Fibroblast of lung (primary cell): ENCODE measurements at regions not wholly inside any gene's neighbourhood (a gene's known extent, or its start where the extent isn't known, plus 50 kb on each side); places are given as distances from the start of the nearest gene placed in this dataset.

Experiments used
- DNase-seq, 2 donors: peaks; one replicate each; pipeline versions ENCODE4 v3.0.0 to v3.0.0-alpha.2; 2010; ENCODE audit warnings: low read depth in 2 of 2
- H2AFZ ChIP-seq: 2 replicates; pipeline ENCODE4 v1.5.1; 2012; ENCODE audit warnings: low read length, control low read depth, inconsistent platforms
- H3K27ac ChIP-seq: 2 replicates; pipeline ENCODE4 v1.5.1; 2011; ENCODE audit warnings: low read length, control low read depth; ENCODE audit not compliant: insufficient read depth
- H3K27me3 ChIP-seq: 2 replicates; pipeline ENCODE4 v1.5.1; 2011; ENCODE audit warnings: mild to moderate bottlenecking, low read length; ENCODE audit not compliant: control insufficient read depth, insufficient read depth
- H3K36me3 ChIP-seq: 2 replicates; pipeline ENCODE4 v1.5.1; 2011; ENCODE audit warnings: low read length; ENCODE audit not compliant: control insufficient read depth, insufficient read depth
- H3K4me1 ChIP-seq: 2 replicates; pipeline ENCODE4 v1.5.1; 2011; ENCODE audit warnings: low read length; ENCODE audit not compliant: control insufficient read depth, insufficient read depth; ENCODE audit errors: extremely low read depth
- H3K4me2 ChIP-seq: 2 replicates; pipeline ENCODE4 v1.5.1; 2011; ENCODE audit warnings: low read length, control low read depth; ENCODE audit not compliant: insufficient read depth; ENCODE audit errors: extremely low read depth
- H3K4me3 ChIP-seq, 4 experiments: fragments of 200-600 bp in 1 of 4; sonication (generic) in 1 of 4; replicated peaks in 1 of 4; 2 replicates each; pipeline ENCODE4 v1.5.1; 2011 to 2016; ENCODE audit warnings: low read length in 4 of 4, low read depth in 3 of 4, mild to moderate bottlenecking in 3 of 4, control low read depth in 2 of 4, inconsistent platforms in 1 of 4, mixed read lengths in 1 of 4; ENCODE audit not compliant: insufficient read depth in 1 of 4; ENCODE audit errors: control extremely low read depth in 1 of 4
- H3K79me2 ChIP-seq: 2 replicates; pipeline ENCODE4 v1.5.1; 2012; ENCODE audit warnings: mild to moderate bottlenecking, low read length, inconsistent platforms; ENCODE audit not compliant: control insufficient read depth, insufficient read depth
- H3K9ac ChIP-seq: 2 replicates; pipeline ENCODE4 v1.5.1; 2011; ENCODE audit warnings: mild to moderate bottlenecking, low read length, control low read depth; ENCODE audit not compliant: insufficient read depth
- H3K9me3 ChIP-seq: 2 replicates; pipeline ENCODE4 v1.5.1; 2012; ENCODE audit warnings: low read depth, low read length; ENCODE audit not compliant: control insufficient read depth, insufficient read depth
- H4K20me1 ChIP-seq: 2 replicates; pipeline ENCODE4 v1.5.1; 2011; ENCODE audit warnings: low read length; ENCODE audit not compliant: control insufficient read depth, insufficient read depth; ENCODE audit errors: extremely low read depth
- EZH2 ChIP-seq: IDR thresholded peaks from 2 replicates; pipeline ENCODE4 v1.5.1; 2012; ENCODE audit warnings: low read length, control low read depth, mild to moderate bottlenecking; ENCODE audit errors: missing control alignments
- TF ChIP-seq, protein P1 (sequence below), 2 donors: IDR thresholded peaks in 1 of 2; conservative IDR thresholded peaks in 1 of 2; 1 replicate in 1 of 2; 2 replicates in 1 of 2; pipeline ENCODE4 v1.5.1; 2011 to 2012; ENCODE audit warnings: low read length in 2 of 2, control low read depth in 1 of 2, inconsistent platforms in 1 of 2, low read depth in 1 of 2, mild to moderate bottlenecking in 1 of 2

DNA sequence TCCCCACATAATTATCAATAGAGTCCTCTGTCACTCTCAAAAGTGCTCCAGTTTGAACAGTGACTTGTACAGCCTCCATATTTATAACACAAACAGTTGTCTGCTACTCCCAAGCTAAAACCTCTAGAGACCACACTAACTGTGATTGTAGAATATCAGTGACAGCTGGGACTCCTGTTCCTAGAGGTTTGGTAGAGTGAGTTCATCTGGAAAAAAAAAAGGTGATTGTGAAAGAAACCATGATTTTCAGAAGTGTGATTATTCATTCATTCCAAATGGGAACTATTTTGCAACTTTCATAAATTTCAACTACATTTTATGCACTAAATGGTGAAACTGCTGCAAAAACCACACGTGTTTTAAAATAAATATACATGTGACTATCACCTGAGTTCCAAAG, 128.0 kb upstream of the PLXNC1 start:
- Histone ChIP-seq H4K20me1 (no peaks in the 10 kb centered on the region), H3K9me3 (no peaks in the 10 kb centered on the region), H3K79me2 (no peaks in the 10 kb centered on the region), H3K27ac (no peak overlapping the region), H3K36me3 (no peaks in the 10 kb centered on the region), H3K4me1 (no peaks in the 10 kb centered on the region), H3K4me3 (no peak overlapping the region), H2AFZ (no peak overlapping the region), H3K9ac (no peak overlapping the region), H3K27me3 (peaks cover under 1% of the 10 kb centered on the region), H3K4me2 (no peak overlapping the region)
- DNase-seq, result peak in 1 of 2 donors; percentile 24
- TF ChIP-seq EZH2, result no peak
- TF ChIP-seq, protein P1, sequence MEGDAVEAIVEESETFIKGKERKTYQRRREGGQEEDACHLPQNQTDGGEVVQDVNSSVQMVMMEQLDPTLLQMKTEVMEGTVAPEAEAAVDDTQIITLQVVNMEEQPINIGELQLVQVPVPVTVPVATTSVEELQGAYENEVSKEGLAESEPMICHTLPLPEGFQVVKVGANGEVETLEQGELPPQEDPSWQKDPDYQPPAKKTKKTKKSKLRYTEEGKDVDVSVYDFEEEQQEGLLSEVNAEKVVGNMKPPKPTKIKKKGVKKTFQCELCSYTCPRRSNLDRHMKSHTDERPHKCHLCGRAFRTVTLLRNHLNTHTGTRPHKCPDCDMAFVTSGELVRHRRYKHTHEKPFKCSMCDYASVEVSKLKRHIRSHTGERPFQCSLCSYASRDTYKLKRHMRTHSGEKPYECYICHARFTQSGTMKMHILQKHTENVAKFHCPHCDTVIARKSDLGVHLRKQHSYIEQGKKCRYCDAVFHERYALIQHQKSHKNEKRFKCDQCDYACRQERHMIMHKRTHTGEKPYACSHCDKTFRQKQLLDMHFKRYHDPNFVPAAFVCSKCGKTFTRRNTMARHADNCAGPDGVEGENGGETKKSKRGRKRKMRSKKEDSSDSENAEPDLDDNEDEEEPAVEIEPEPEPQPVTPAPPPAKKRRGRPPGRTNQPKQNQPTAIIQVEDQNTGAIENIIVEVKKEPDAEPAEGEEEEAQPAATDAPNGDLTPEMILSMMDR (conservative IDR thresholded peaks at IDR 0.05 in 1 of 2, IDR thresholded peaks at IDR 0.05 in 1 of 2; ENCODE audit: low read depth in 1 of 2, low read length in 2 of 2), result no peak

DNA sequence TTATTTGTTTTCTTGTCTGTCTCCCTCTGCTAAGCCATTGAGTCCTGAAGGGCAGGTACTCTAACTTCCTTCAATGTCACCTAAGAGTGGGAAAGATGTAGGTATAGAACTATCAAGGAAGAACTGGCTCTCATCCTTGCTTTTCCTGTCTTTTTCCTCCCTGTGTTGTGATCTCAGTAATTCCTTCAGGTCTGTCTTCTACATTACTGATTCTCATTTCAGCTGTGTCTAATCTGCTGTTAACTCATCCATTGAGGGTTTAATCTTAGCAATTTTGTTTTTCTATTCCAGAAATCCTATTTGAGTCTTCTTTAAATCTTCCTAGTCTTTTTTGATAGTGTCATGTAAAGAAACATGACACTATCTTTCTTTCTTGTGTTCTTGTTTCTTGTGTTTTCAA, 124.5 kb upstream of the PLXNC1 start:
- Histone ChIP-seq H3K36me3 (no peaks in the 10 kb centered on the region), H3K4me2 (no peak overlapping the region), H3K27me3 (peaks cover 11% of the 10 kb centered on the region), H4K20me1 (no peaks in the 10 kb centered on the region), H3K9me3 (no peaks in the 10 kb centered on the region), H3K79me2 (no peaks in the 10 kb centered on the region), H2AFZ (no peak overlapping the region), H3K4me1 (no peaks in the 10 kb centered on the region), H3K27ac (no peak overlapping the region), H3K9ac (no peak overlapping the region), H3K4me3 (no peak overlapping the region)
- DNase-seq, result no peak
- TF ChIP-seq EZH2, result no peak
- TF ChIP-seq, protein P1 (conservative IDR thresholded peaks at IDR 0.05 in 1 of 2, IDR thresholded peaks at IDR 0.05 in 1 of 2; ENCODE audit: low read depth in 1 of 2, low read length in 2 of 2), result no peak

DNA sequence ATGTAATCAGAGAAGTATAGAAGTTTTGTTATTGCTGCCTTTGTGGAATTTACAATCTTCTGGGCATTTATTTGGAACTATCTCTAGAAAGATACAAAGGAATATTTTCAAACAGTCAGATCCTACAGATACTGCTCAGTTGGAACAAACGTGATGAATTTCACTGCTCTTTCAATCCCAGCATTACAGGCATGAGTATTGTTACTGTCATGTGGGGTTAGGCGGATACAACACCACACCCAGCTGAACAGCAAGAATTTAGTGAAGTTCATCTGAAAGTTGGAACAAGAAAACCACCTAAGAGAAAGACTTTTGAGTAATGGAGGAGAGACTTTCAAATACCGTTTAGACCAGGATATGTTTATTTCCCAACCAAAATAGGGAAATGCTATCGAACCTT, 123.3 kb upstream of the PLXNC1 start:
- TF ChIP-seq, protein P1 (conservative IDR thresholded peaks at IDR 0.05 in 1 of 2, IDR thresholded peaks at IDR 0.05 in 1 of 2; ENCODE audit: low read depth in 1 of 2, low read length in 2 of 2), result no peak
- no peak for TF ChIP-seq EZH2
- Histone ChIP-seq H3K4me3 (no peak overlapping the region), H3K79me2 (no peaks in the 10 kb centered on the region), H2AFZ (no peak overlapping the region), H3K4me2 (no peak overlapping the region), H3K27ac (no peak overlapping the region), H3K27me3 (peaks cover 13% of the 10 kb centered on the region), H3K9ac (no peak overlapping the region), H4K20me1 (no peaks in the 10 kb centered on the region), H3K9me3 (no peaks in the 10 kb centered on the region), H3K4me1 (no peaks in the 10 kb centered on the region), H3K36me3 (no peaks in the 10 kb centered on the region)
- DNase-seq, result no peak
